GM12878 (cell line): ENCODE measurements at regions not wholly inside any gene's neighbourhood (a gene's known extent, or its start where the extent isn't known, plus 50 kb on each side); places are given as distances from the start of the nearest gene placed in this dataset.

ENCODE experiments used
- CBX3 ChIP-seq: fragments of 200-600 bp; sonication (generic); IDR thresholded peaks from 2 replicates; pipeline ENCODE4 v1.6.1; 2016; ENCODE audit warnings: low read depth, borderline replicate concordance
- CHD4 ChIP-seq: fragments of 200-600 bp; sonication (generic); IDR thresholded peaks from 2 replicates; pipeline ENCODE4 v1.6.1; 2016; ENCODE audit warnings: mild to moderate bottlenecking
- CTCF ChIP-seq, 3 experiments: IDR thresholded peaks in 2 of 3; conservative IDR thresholded peaks in 1 of 3; 2 replicates each; pipeline ENCODE4 v1.5.1; 2011; ENCODE audit warnings: low read depth in 3 of 3, low read length in 3 of 3, mild to moderate bottlenecking in 3 of 3, control low read depth in 2 of 3, moderate library complexity in 2 of 3, inconsistent platforms in 1 of 3, mixed read lengths in 1 of 3; ENCODE audit not compliant: control insufficient read depth in 2 of 3, insufficient read depth in 1 of 3; ENCODE audit errors: extremely low read depth in 1 of 3
- EGR1 ChIP-seq, 2 experiments: IDR thresholded peaks; 1 replicate in 1 of 2; 2 replicates in 1 of 2; pipeline ENCODE4 v1.6.1; 2011 to 2012; ENCODE audit warnings: low read depth in 2 of 2, low read length in 2 of 2, borderline replicate concordance in 1 of 2, mild to moderate bottlenecking in 1 of 2, moderate library complexity in 1 of 2
- GABPA ChIP-seq: IDR thresholded peaks from 2 replicates; pipeline ENCODE4 v1.6.1; 2014; ENCODE audit warnings: antibody characterized with exemption, low read depth, mild to moderate bottlenecking, inconsistent platforms
- NRF1 ChIP-seq: conservative IDR thresholded peaks from 2 replicates; pipeline ENCODE4 v1.6.1; 2011; ENCODE audit warnings: mild to moderate bottlenecking, low read depth, low read length, improper control_type of control experiment
- RFX5 ChIP-seq: IDR thresholded peaks from 2 replicates; pipeline ENCODE4 v1.6.1; 2011; ENCODE audit warnings: low read depth, low read length, improper control_type of control experiment
- SKIL ChIP-seq: fragments of 450-650 bp; IDR thresholded peaks from 2 replicates; pipeline ENCODE4 v1.6.1; 2017; ENCODE audit warnings: mild to moderate bottlenecking, low read depth, inconsistent platforms; ENCODE audit not compliant: poor library complexity, severe bottlenecking
- SRF ChIP-seq, 2 experiments: IDR thresholded peaks; 2 replicates each; pipeline ENCODE4 v1.6.1; 2011; ENCODE audit warnings: low read depth in 2 of 2, low read length in 2 of 2, mild to moderate bottlenecking in 1 of 2, moderate library complexity in 1 of 2
- STAT1 ChIP-seq: fragments of 450-650 bp; conservative IDR thresholded peaks from 2 replicates; pipeline ENCODE4 v1.6.1; 2014; ENCODE audit warnings: antibody characterized with exemption, mild to moderate bottlenecking
- SUPT20H ChIP-seq: IDR thresholded peaks from 2 replicates; pipeline ENCODE4 v1.6.1; 2011; ENCODE audit warnings: low read depth, mild to moderate bottlenecking, low read length, moderate library complexity, borderline replicate concordance; ENCODE audit not compliant: control insufficient read depth
- TCF12 ChIP-seq: IDR thresholded peaks from 2 replicates; pipeline ENCODE4 v1.6.1; 2011; ENCODE audit warnings: low read depth, mild to moderate bottlenecking, low read length
- TCF7 ChIP-seq: IDR thresholded peaks from 2 replicates; pipeline ENCODE4 v1.6.1; 2014; ENCODE audit warnings: antibody characterized with exemption, borderline replicate concordance
- YY1 ChIP-seq: IDR thresholded peaks from 2 replicates; pipeline ENCODE4 v1.6.1; 2011; ENCODE audit warnings: low read depth, mild to moderate bottlenecking, low read length

GRCh38 chr13:47216176-47216822 is 319.4 kb upstream of the HTR2A start (continued):
- no peak for TF ChIP-seq YY1
- TF ChIP-seq SUPT20H: no peak
- TF ChIP-seq TCF7: no peak
- no peak for TF ChIP-seq CHD4
- no peak for TF ChIP-seq RFX5
- no peak for TF ChIP-seq NRF1
- TF ChIP-seq CBX3: no peak
- no peak for TF ChIP-seq GABPA
- no peak for TF ChIP-seq SRF (IDR thresholded peaks at IDR 0.05; ENCODE audit: low read depth in 2 of 2, low read length in 2 of 2)
- TF ChIP-seq SKIL: no peak
- no peak for TF ChIP-seq TCF12
- TF ChIP-seq EGR1 (IDR thresholded peaks at IDR 0.05; ENCODE audit: borderline replicate concordance in 1 of 2, low read depth in 2 of 2, low read length in 2 of 2): no peak
- TF ChIP-seq CTCF (IDR thresholded peaks at IDR 0.05 in 2 of 3, conservative IDR thresholded peaks at IDR 0.05 in 1 of 3; ENCODE audit: control insufficient read depth in 2 of 3, extremely low read depth in 1 of 3, insufficient read depth in 1 of 3, low read depth in 3 of 3, low read length in 3 of 3): no peak
- no peak for TF ChIP-seq STAT1
